ENCODE measurements at regions not wholly inside any gene's neighbourhood (a gene's known extent, or its start where the extent isn't known, plus 50 kb on each side); places are given as distances from the start of the nearest gene placed in this dataset.

- H3K9me3 ChIP-seq (replicated peaks; ENCODE audit: control insufficient read depth, insufficient read depth, low read length), result peaks cover 6% of the 10 kb centered on the region
- intact Hi-C loops (cut with micrococcal nuclease) (no loop called here), dilution Hi-C loops (cut with MboI; ENCODE audit: extremely low pct_ligation_motif_present, low sequenced_read_pairs) (no loop called here)
- no peaks in the 10 kb centered on the region for H4K20me1 ChIP-seq (replicated peaks; ENCODE audit: control insufficient read depth, extremely low read depth, insufficient read depth, low read length)
- H3K27ac ChIP-seq (ENCODE audit: insufficient read depth, low read depth, low read length), result no peak overlapping the region
- no peak overlapping the region for H2AFZ ChIP-seq (ENCODE audit: low read depth, low read length)
- ChIA-PET CTCF (no interaction called here), POLR2A (no interaction called here)
- H3K27me3 ChIP-seq (ENCODE audit: control insufficient read depth in 2 of 2, insufficient read depth in 2 of 2, low read length in 2 of 2), result no peaks in the 10 kb centered on the region
- no peak overlapping the region for H3K4me2 ChIP-seq (ENCODE audit: insufficient read depth, low read length)
- no peaks in the 10 kb centered on the region for H3K9me1 ChIP-seq (replicated peaks; ENCODE audit: control insufficient read depth, extremely low read depth, insufficient read depth, low read length)
- DNase-seq (ENCODE audit: low read depth, low spot score), result no peak
- TF ChIP-seq POLR2A (IDR thresholded peaks at IDR 0.05; ENCODE audit: low read depth, low read length) (no peak), EZH2 (IDR thresholded peaks at IDR 0.05; ENCODE audit: borderline replicate concordance, low read depth, low read length, severe bottlenecking) (no peak), JUN (IDR thresholded peaks at IDR 0.05; ENCODE audit: borderline replicate concordance, insufficient read depth, insufficient read length, low read depth) (no peak), MAX (IDR thresholded peaks at IDR 0.05; ENCODE audit: insufficient read depth, insufficient read length) (no peak), POLR2AphosphoS5 (IDR thresholded peaks at IDR 0.05; ENCODE audit: insufficient read depth, low read depth, low read length) (no peak), MYC (IDR thresholded peaks at IDR 0.05; ENCODE audit: low read depth, low read length) (no peak), GATA2 (IDR thresholded peaks at IDR 0.05; ENCODE audit: insufficient read depth, insufficient read length, low read depth, low read length) (no peak), CTCF (IDR thresholded peaks at IDR 0.05; ENCODE audit: extremely low read depth in 1 of 2, insufficient read depth in 1 of 2, low read depth in 1 of 2, low read length in 2 of 2) (no peak), FOS (IDR thresholded peaks at IDR 0.05; ENCODE audit: borderline replicate concordance, insufficient read depth, low read length) (no peak)
- no peak overlapping the region for H3K9ac ChIP-seq (replicated peaks; ENCODE audit: extremely low read depth, insufficient read depth, low read length)
- no peaks in the 10 kb centered on the region for H3K79me2 ChIP-seq (ENCODE audit: control insufficient read depth, insufficient read depth, low read length)
- H3K4me3 ChIP-seq (replicated peaks in 1 of 3; ENCODE audit: insufficient read depth in 1 of 3, low read depth in 1 of 3, low read length in 3 of 3), result no peak overlapping the region
- H3K36me3 ChIP-seq (ENCODE audit: control insufficient read depth in 2 of 2, extremely low read depth in 1 of 2, insufficient read depth in 2 of 2, low read length in 2 of 2), result no peaks in the 10 kb centered on the region
- no peaks in the 10 kb centered on the region for H3K4me1 ChIP-seq (ENCODE audit: control insufficient read depth, extremely low read depth, insufficient read depth, low read length)
- no peak for FAIRE-seq
- no TSS peak for BruUV-seq (replicated peaks)
These were observed 338.1 kb upstream of the TMEM132C start for GRCh38 chr12:127928615-127929571.

All from endothelial cell of umbilical vein (primary cell).